GM19035 (cell line): ENCODE measurements at regions not wholly inside any gene's neighbourhood (a gene's known extent, or its start where the extent isn't known, plus 50 kb on each side); places are given as distances from the start of the nearest gene placed in this dataset.
A peak's percentile ranks its signal among the peaks of the same experiment; 100 is the strongest.

Source experiments
- ATAC-seq: cut with Tn5 transposase; IDR thresholded peaks from one replicate; pipeline ENCODE4 v1.9.1; 2021; ENCODE audit not compliant: unreplicated experiment

- ATAC-seq = no peak
These were observed 57.0 kb downstream of the SEC61G start for GRCh38 chr7:54701982-54702381.

GRCh38 chr7:54699715-54700114, 59.3 kb downstream of the SEC61G start:
- no peak for ATAC-seq

- ATAC-seq = no peak
These were observed 61.3 kb downstream of the SEC61G start for GRCh38 chr7:54697659-54698186.

GRCh38 chr7:54690892-54691291, 68.1 kb downstream of the SEC61G start:
- ATAC-seq = no peak

- ATAC-seq = no peak
These were observed 69.0 kb downstream of the SEC61G start for GRCh38 chr7:54690050-54690443.

- no peak for ATAC-seq
These were observed 69.5 kb downstream of the SEC61G start for GRCh38 chr7:54689394-54690049.

- no peak for ATAC-seq
These were observed 71.4 kb downstream of the SEC61G start for GRCh38 chr7:54687462-54688212.

GRCh38 chr7:54680377-54681005, 78.5 kb downstream of the SEC61G start:
- no peak for ATAC-seq

- no peak for ATAC-seq
These were observed 79.6 kb downstream of the SEC61G start for GRCh38 chr7:54679490-54679817.

GRCh38 chr7:54678763-54679489, 80.1 kb downstream of the SEC61G start:
- no peak for ATAC-seq

- no peak for ATAC-seq
These were observed 84.1 kb downstream of the SEC61G start for GRCh38 chr7:54674891-54675290.

- no peak for ATAC-seq
These were observed 86.5 kb downstream of the SEC61G start for GRCh38 chr7:54672519-54672918.

- peak; percentile 76 for ATAC-seq
These were observed 94.5 kb downstream of the SEC61G start for GRCh38 chr7:54664235-54665228.

- no peak for ATAC-seq
These were observed 95.3 kb downstream of the SEC61G start for GRCh38 chr7:54663603-54664234.

- no peak for ATAC-seq
These were observed 95.8 kb downstream of the SEC61G start for GRCh38 chr7:54663186-54663585.

- ATAC-seq = no peak
These were observed 96.3 kb downstream of the SEC61G start for GRCh38 chr7:54662701-54663100.

- no peak for ATAC-seq
These were observed 105.1 kb downstream of the SEC61G start for GRCh38 chr7:54653905-54654304.

GRCh38 chr7:54643064-54643463, 100.9 kb downstream of the VSTM2A start:
- ATAC-seq = no peak

- no peak for ATAC-seq
These were observed 95.7 kb downstream of the VSTM2A start for GRCh38 chr7:54637712-54638396.
